Embryonic facial prominence (tissue), 1 donor: ENCODE measurements at regions not wholly inside any gene's neighbourhood (a gene's known extent, or its start where the extent isn't known, plus 50 kb on each side); places are given as distances from the start of the nearest gene placed in this dataset.
"Not testable (repeated sequence)": the region's sequence is repeated elsewhere in the genome, so short reads cannot be mapped to it uniquely, and the experiment has no call there.

Source experiments
- DNase-seq: peaks from one replicate; pipeline ENCODE4 v3.0.0-alpha.2; 2016; ENCODE audit errors: extremely low spot score

- no peak for DNase-seq
These were observed 772.7 kb downstream of the STPG2 start for GRCh38 chr4:97370568-97370967.

- no peak for DNase-seq
These were observed 768.8 kb downstream of the STPG2 start for GRCh38 chr4:97374526-97374925.

GRCh38 chr4:97386969-97387368 lies 756.3 kb downstream of the STPG2 start:
- no peak for DNase-seq

- no peak for DNase-seq
These were observed 748.6 kb downstream of the STPG2 start for GRCh38 chr4:97394653-97395052.

GRCh38 chr4:97396097-97396496 lies 747.2 kb downstream of the STPG2 start:
- DNase-seq = no peak

GRCh38 chr4:97396605-97397004 lies 746.7 kb downstream of the STPG2 start:
- DNase-seq = no peak

- DNase-seq = no peak
These were observed 738.3 kb downstream of the STPG2 start for GRCh38 chr4:97404876-97405523.

- no peak for DNase-seq
These were observed 731.9 kb downstream of the STPG2 start for GRCh38 chr4:97411356-97411755.

- DNase-seq = no peak
These were observed 730.9 kb downstream of the STPG2 start for GRCh38 chr4:97412331-97412730.

GRCh38 chr4:97414161-97414560 lies 729.1 kb downstream of the STPG2 start:
- DNase-seq = no peak

- DNase-seq = no peak
These were observed 710.7 kb downstream of the STPG2 start for GRCh38 chr4:97432551-97432950.

GRCh38 chr4:97437998-97438705 lies 705.1 kb downstream of the STPG2 start:
- DNase-seq = not testable (repeated sequence)

GRCh38 chr4:97453186-97453585 lies 690.1 kb downstream of the STPG2 start:
- no peak for DNase-seq

- DNase-seq = no peak
These were observed 686.0 kb downstream of the STPG2 start for GRCh38 chr4:97457253-97457652.

- no peak for DNase-seq
These were observed 675.0 kb downstream of the STPG2 start for GRCh38 chr4:97468272-97468671.

GRCh38 chr4:97475621-97476020 lies 667.7 kb downstream of the STPG2 start:
- no peak for DNase-seq

- no peak for DNase-seq
These were observed 665.3 kb downstream of the STPG2 start for GRCh38 chr4:97477974-97478373.

- no peak for DNase-seq
These were observed 663.9 kb downstream of the STPG2 start for GRCh38 chr4:97479388-97479787.

GRCh38 chr4:97491856-97492255 lies 651.4 kb downstream of the STPG2 start:
- no peak for DNase-seq

- DNase-seq = no peak
These were observed 649.3 kb downstream of the STPG2 start for GRCh38 chr4:97493815-97494518.

- no peak for DNase-seq
These were observed 646.9 kb downstream of the STPG2 start for GRCh38 chr4:97496298-97496873.

- no peak for DNase-seq
These were observed 644.4 kb downstream of the STPG2 start for GRCh38 chr4:97498875-97499274.

GRCh38 chr4:97500423-97500822 lies 642.9 kb downstream of the STPG2 start:
- DNase-seq = no peak
